ENCODE measurements at regions not wholly inside any gene's neighbourhood (a gene's known extent, or its start where the extent isn't known, plus 50 kb on each side); places are given as distances from the start of the nearest gene placed in this dataset.

DNA sequence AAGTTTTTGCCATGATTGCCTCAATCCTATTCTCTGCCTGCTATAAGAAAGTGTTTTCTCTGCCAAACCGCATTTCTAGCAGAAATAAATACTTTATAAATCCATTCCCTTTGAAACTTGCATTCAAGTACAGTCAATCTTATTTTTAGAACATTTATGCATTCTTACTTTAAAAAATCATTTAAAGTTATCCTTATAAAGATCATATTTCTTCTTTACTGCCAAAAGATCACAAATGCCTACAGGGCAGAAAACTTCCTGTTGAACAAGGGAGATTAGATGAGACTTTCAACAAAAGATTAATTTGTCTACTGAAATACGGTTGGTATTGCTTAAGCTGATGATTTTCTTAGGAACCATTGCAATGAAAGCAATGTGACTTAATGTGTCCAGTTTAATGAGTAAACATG lies 207.2 kb upstream of the SLIT2 start:
- Histone ChIP-seq H3K4me2 (ENCODE audit: low read depth, low read length, poor library complexity, severe bottlenecking) (no peak overlapping the region), H3K79me2 (ENCODE audit: insufficient read depth, low read length) (no peaks in the 10 kb centered on the region), H3K36me3 (ENCODE audit: low read length) (no peaks in the 10 kb centered on the region), H3K9me3 (ENCODE audit: insufficient read depth, low read length) (no peaks in the 10 kb centered on the region), H3K9me2 (replicated peaks; ENCODE audit: insufficient read depth, low read length) (no peaks in the 10 kb centered on the region), H3K9ac (ENCODE audit: low read length) (no peak overlapping the region), H3K27me3 (ENCODE audit: low read length) (no peaks in the 10 kb centered on the region), H3F3A (ENCODE audit: insufficient read depth) (no peaks in the 10 kb centered on the region), H3K27ac (ENCODE audit: low read depth, low read length) (no peak overlapping the region), H3K4me3 (ENCODE audit: insufficient read depth, low read length, poor library complexity, severe bottlenecking) (no peak overlapping the region), H2AFZ (ENCODE audit: low read depth, low read length, severe bottlenecking) (no peak overlapping the region), H4K20me1 (ENCODE audit: low read depth, low read length) (no peaks in the 10 kb centered on the region)
- no peak for TF ChIP-seq EZH2phosphoT487 (conservative IDR thresholded peaks at IDR 0.05; ENCODE audit: low read length)
- TF ChIP-seq, protein P1, sequence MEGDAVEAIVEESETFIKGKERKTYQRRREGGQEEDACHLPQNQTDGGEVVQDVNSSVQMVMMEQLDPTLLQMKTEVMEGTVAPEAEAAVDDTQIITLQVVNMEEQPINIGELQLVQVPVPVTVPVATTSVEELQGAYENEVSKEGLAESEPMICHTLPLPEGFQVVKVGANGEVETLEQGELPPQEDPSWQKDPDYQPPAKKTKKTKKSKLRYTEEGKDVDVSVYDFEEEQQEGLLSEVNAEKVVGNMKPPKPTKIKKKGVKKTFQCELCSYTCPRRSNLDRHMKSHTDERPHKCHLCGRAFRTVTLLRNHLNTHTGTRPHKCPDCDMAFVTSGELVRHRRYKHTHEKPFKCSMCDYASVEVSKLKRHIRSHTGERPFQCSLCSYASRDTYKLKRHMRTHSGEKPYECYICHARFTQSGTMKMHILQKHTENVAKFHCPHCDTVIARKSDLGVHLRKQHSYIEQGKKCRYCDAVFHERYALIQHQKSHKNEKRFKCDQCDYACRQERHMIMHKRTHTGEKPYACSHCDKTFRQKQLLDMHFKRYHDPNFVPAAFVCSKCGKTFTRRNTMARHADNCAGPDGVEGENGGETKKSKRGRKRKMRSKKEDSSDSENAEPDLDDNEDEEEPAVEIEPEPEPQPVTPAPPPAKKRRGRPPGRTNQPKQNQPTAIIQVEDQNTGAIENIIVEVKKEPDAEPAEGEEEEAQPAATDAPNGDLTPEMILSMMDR (IDR thresholded peaks at IDR 0.05; ENCODE audit: insufficient read depth, low read length, poor library complexity, severe bottlenecking) = no peak

DNA sequence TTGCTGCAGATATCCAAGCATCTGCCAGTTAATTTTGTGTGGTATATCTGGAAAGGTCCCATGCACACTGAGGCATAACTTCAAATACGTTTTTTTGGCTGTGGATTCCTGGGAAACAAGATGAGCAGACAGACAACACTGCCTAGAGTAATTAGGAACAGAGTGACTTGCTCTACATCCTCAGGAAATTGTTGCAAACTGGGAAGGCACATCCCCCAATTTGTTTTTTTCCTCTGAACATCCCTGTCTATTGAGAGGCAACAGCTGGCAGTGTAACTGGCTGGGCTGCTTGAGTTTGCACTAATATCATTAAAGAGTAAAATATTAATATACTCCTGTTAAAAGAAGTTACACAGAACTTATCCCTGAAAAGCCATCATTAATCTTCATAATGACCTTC lies 207.7 kb upstream of the SLIT2 start:
- Histone ChIP-seq H3K27ac (ENCODE audit: low read depth, low read length) (no peak overlapping the region), H3K27me3 (ENCODE audit: low read length) (no peaks in the 10 kb centered on the region)

DNA sequence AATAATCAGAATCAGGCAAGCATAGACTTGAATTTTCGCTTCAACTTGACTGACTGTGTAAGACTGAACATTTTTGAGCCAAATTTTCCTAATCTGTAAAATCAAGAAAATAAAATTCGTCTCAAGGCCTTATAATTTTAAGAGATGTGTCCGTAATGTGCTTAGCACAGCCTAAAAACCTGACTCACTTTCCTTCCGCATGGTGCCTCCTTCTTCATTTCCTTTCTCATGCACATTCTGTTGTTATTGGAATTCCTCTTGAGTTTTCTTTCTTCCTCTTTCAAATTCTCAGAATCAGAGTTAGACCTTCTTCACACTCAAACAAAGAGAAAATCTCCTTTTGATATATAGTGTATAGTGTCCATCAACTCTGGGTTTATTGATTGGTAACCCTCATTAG lies 208.9 kb upstream of the SLIT2 start:
- Histone ChIP-seq H4K20me1 (ENCODE audit: low read depth, low read length) (no peaks in the 10 kb centered on the region), H3K4me3 (ENCODE audit: insufficient read depth, low read length, poor library complexity, severe bottlenecking) (no peak overlapping the region), H3K79me2 (ENCODE audit: insufficient read depth, low read length) (no peaks in the 10 kb centered on the region), H2AFZ (ENCODE audit: low read depth, low read length, severe bottlenecking) (no peak overlapping the region), H3K27me3 (ENCODE audit: low read length) (no peaks in the 10 kb centered on the region), H3F3A (ENCODE audit: insufficient read depth) (no peaks in the 10 kb centered on the region), H3K4me2 (ENCODE audit: low read depth, low read length, poor library complexity, severe bottlenecking) (no peak overlapping the region), H3K9ac (ENCODE audit: low read length) (no peak overlapping the region), H3K36me3 (ENCODE audit: low read length) (no peaks in the 10 kb centered on the region), H3K9me2 (replicated peaks; ENCODE audit: insufficient read depth, low read length) (no peaks in the 10 kb centered on the region), H3K27ac (ENCODE audit: low read depth, low read length) (no peak overlapping the region), H3K9me3 (ENCODE audit: insufficient read depth, low read length) (no peaks in the 10 kb centered on the region)
- TF ChIP-seq, protein P1 (IDR thresholded peaks at IDR 0.05; ENCODE audit: insufficient read depth, low read length, poor library complexity, severe bottlenecking) = no peak
- no peak for TF ChIP-seq EZH2phosphoT487 (conservative IDR thresholded peaks at IDR 0.05; ENCODE audit: low read length)

More for the DNA sequence above, 207.7 kb upstream of the SLIT2 start:
- TF ChIP-seq, protein P1 (IDR thresholded peaks at IDR 0.05; ENCODE audit: insufficient read depth, low read length, poor library complexity, severe bottlenecking) = no peak
- TF ChIP-seq EZH2phosphoT487 (conservative IDR thresholded peaks at IDR 0.05; ENCODE audit: low read length) = no peak
- Histone ChIP-seq H3K9me3 (ENCODE audit: insufficient read depth, low read length) (no peaks in the 10 kb centered on the region), H2AFZ (ENCODE audit: low read depth, low read length, severe bottlenecking) (no peak overlapping the region), H4K20me1 (ENCODE audit: low read depth, low read length) (no peaks in the 10 kb centered on the region), H3K4me3 (ENCODE audit: insufficient read depth, low read length, poor library complexity, severe bottlenecking) (no peak overlapping the region), H3K4me2 (ENCODE audit: low read depth, low read length, poor library complexity, severe bottlenecking) (no peak overlapping the region), H3K9me2 (replicated peaks; ENCODE audit: insufficient read depth, low read length) (no peaks in the 10 kb centered on the region), H3K79me2 (ENCODE audit: insufficient read depth, low read length) (no peaks in the 10 kb centered on the region), H3F3A (ENCODE audit: insufficient read depth) (no peaks in the 10 kb centered on the region), H3K36me3 (ENCODE audit: low read length) (no peaks in the 10 kb centered on the region), H3K9ac (ENCODE audit: low read length) (no peak overlapping the region)

Measured in SU-DHL-6 (cell line).